ENCODE measurements at regions not wholly inside any gene's neighbourhood (a gene's known extent, or its start where the extent isn't known, plus 50 kb on each side); places are given as distances from the start of the nearest gene placed in this dataset.

GRCh38 chr14:42277840-42278239, 671.2 kb downstream of the LRFN5 start:
- Histone ChIP-seq H3K4me1 (ENCODE audit: insufficient read depth) (no peaks in the 10 kb centered on the region), H3F3A (replicated peaks; ENCODE audit: low read depth) (no peaks in the 10 kb centered on the region), H3K27ac (ENCODE audit: low read depth) (no peak overlapping the region), H3K79me2 (replicated peaks; ENCODE audit: insufficient read depth) (no peaks in the 10 kb centered on the region), H3K36me3 (ENCODE audit: insufficient read depth) (no peaks in the 10 kb centered on the region), H4K20me1 (replicated peaks; ENCODE audit: insufficient read depth) (no peaks in the 10 kb centered on the region), H3K4me3 (no peak overlapping the region), H3K4me2 (no peak overlapping the region), H3K27me3 (ENCODE audit: insufficient read depth) (no peaks in the 10 kb centered on the region), H3K9me2 (ENCODE audit: insufficient read depth) (peaks cover 3% of the 10 kb centered on the region; the same call in 1 of the 2 replicates), H2AFZ (no peak overlapping the region)
- Mint-ChIP-seq H3K4me3 (no peak overlapping the region), H3K27ac (no peak overlapping the region), H3K36me3 (ENCODE audit: low read depth) (0 out of 3 replicates have a peak, but pooled peaks cover 4% of the 10 kb centered on the region), H3K9me3 (peaks cover 10% of the 10 kb centered on the region; the same call in 2 of the 3 replicates), H3K27me3 (ENCODE audit: insufficient read depth, low read depth, poor library complexity) (no peaks in the 10 kb centered on the region), H3K4me1 (no peaks in the 10 kb centered on the region; the same call in 2 of the 3 replicates)
- DNase-seq (ENCODE audit: low spot score) (no peak), ATAC-seq (no peak)
- TF ChIP-seq ZNF114 (CRISPR knock-in tag; IDR thresholded peaks at IDR 0.05) (no peak), POLR2AphosphoS5 (IDR thresholded peaks at IDR 0.05; ENCODE audit: low read depth) (no peak), ZNF331 (CRISPR knock-in tag; IDR thresholded peaks at IDR 0.05; ENCODE audit: low read depth) (no peak), STAT1 (IDR thresholded peaks at IDR 0.05; ENCODE audit: unreplicated experiment) (no peak), ETS1 (IDR thresholded peaks at IDR 0.05) (no peak), JUNB (IDR thresholded peaks at IDR 0.05; ENCODE audit: unreplicated experiment) (no peak), NANOG (IDR thresholded peaks at IDR 0.05; ENCODE audit: borderline replicate concordance) (no peak), EZH2 (IDR thresholded peaks at IDR 0.05; ENCODE audit: low read depth, unreplicated experiment) (no peak), CTCF (conservative IDR thresholded peaks at IDR 0.05; ENCODE audit: low read depth in 2 of 2) (no peak; a peak in 1 of 4 replicates), EZH2phosphoT487 (IDR thresholded peaks at IDR 0.05; ENCODE audit: unreplicated experiment) (no peak), CREB1 (CRISPR knock-in tag; IDR thresholded peaks at IDR 0.05; ENCODE audit: low read depth) (no peak)
- TF ChIP-seq, protein P1, sequence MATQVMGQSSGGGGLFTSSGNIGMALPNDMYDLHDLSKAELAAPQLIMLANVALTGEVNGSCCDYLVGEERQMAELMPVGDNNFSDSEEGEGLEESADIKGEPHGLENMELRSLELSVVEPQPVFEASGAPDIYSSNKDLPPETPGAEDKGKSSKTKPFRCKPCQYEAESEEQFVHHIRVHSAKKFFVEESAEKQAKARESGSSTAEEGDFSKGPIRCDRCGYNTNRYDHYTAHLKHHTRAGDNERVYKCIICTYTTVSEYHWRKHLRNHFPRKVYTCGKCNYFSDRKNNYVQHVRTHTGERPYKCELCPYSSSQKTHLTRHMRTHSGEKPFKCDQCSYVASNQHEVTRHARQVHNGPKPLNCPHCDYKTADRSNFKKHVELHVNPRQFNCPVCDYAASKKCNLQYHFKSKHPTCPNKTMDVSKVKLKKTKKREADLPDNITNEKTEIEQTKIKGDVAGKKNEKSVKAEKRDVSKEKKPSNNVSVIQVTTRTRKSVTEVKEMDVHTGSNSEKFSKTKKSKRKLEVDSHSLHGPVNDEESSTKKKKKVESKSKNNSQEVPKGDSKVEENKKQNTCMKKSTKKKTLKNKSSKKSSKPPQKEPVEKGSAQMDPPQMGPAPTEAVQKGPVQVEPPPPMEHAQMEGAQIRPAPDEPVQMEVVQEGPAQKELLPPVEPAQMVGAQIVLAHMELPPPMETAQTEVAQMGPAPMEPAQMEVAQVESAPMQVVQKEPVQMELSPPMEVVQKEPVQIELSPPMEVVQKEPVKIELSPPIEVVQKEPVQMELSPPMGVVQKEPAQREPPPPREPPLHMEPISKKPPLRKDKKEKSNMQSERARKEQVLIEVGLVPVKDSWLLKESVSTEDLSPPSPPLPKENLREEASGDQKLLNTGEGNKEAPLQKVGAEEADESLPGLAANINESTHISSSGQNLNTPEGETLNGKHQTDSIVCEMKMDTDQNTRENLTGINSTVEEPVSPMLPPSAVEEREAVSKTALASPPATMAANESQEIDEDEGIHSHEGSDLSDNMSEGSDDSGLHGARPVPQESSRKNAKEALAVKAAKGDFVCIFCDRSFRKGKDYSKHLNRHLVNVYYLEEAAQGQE (IDR thresholded peaks at IDR 0.05; ENCODE audit: unreplicated experiment) = no peak
- TF ChIP-seq, protein P2, sequence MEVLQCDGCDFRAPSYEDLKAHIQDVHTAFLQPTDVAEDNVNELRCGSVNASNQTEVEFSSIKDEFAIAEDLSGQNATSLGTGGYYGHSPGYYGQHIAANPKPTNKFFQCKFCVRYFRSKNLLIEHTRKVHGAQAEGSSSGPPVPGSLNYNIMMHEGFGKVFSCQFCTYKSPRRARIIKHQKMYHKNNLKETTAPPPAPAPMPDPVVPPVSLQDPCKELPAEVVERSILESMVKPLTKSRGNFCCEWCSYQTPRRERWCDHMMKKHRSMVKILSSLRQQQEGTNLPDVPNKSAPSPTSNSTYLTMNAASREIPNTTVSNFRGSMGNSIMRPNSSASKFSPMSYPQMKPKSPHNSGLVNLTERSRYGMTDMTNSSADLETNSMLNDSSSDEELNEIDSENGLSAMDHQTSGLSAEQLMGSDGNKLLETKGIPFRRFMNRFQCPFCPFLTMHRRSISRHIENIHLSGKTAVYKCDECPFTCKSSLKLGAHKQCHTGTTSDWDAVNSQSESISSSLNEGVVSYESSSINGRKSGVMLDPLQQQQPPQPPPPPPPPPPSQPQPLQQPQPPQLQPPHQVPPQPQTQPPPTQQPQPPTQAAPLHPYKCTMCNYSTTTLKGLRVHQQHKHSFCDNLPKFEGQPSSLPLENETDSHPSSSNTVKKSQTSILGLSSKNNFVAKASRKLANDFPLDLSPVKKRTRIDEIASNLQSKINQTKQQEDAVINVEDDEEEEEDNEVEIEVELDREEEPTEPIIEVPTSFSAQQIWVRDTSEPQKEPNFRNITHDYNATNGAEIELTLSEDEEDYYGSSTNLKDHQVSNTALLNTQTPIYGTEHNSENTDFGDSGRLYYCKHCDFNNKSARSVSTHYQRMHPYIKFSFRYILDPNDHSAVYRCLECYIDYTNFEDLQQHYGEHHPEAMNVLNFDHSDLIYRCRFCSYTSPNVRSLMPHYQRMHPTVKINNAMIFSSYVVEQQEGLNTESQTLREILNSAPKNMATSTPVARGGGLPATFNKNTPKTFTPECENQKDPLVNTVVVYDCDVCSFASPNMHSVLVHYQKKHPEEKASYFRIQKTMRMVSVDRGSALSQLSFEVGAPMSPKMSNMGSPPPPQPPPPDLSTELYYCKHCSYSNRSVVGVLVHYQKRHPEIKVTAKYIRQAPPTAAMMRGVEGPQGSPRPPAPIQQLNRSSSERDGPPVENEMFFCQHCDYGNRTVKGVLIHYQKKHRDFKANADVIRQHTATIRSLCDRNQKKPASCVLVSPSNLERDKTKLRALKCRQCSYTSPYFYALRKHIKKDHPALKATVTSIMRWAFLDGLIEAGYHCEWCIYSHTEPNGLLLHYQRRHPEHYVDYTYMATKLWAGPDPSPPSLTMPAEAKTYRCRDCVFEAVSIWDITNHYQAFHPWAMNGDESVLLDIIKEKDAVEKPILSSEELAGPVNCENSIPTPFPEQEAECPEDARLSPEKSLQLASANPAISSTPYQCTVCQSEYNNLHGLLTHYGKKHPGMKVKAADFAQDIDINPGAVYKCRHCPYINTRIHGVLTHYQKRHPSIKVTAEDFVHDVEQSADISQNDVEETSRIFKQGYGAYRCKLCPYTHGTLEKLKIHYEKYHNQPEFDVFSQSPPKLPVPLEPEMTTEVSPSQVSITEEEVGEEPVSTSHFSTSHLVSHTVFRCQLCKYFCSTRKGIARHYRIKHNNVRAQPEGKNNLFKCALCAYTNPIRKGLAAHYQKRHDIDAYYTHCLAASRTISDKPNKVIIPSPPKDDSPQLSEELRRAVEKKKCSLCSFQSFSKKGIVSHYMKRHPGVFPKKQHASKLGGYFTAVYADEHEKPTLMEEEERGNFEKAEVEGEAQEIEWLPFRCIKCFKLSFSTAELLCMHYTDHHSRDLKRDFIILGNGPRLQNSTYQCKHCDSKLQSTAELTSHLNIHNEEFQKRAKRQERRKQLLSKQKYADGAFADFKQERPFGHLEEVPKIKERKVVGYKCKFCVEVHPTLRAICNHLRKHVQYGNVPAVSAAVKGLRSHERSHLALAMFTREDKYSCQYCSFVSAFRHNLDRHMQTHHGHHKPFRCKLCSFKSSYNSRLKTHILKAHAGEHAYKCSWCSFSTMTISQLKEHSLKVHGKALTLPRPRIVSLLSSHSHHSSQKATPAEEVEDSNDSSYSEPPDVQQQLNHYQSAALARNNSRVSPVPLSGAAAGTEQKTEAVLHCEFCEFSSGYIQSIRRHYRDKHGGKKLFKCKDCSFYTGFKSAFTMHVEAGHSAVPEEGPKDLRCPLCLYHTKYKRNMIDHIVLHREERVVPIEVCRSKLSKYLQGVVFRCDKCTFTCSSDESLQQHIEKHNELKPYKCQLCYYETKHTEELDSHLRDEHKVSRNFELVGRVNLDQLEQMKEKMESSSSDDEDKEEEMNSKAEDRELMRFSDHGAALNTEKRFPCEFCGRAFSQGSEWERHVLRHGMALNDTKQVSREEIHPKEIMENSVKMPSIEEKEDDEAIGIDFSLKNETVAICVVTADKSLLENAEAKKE (CRISPR knock-in tag; IDR thresholded peaks at IDR 0.05) = no peak

Measured in GM23338 (cell line).